ENCODE measurements at regions not wholly inside any gene's neighbourhood (a gene's known extent, or its start where the extent isn't known, plus 50 kb on each side); places are given as distances from the start of the nearest gene placed in this dataset.
"Not testable (repeated sequence)": the region's sequence is repeated elsewhere in the genome, so short reads cannot be mapped to it uniquely, and the experiment has no call there.

DNA sequence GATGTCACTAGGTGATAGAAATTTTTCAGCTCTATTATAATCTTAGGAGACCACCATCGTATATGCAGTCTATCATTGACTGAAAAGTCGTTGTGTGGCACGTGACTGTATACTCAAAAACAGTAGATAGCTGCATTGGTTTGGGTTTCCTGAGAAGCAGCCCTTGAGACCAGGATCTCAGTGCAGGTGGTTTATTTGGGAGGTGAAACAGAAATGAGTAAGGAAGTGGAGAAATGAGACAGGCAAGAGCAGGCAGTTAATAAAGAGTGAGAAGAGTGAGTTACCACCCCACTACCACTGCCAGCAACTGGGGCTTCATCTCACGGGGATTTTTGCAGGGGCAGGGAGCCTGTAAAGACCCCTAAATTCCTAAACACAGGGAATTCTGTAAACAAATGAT, 221.0 kb downstream of the SHQ1 start:
- no peak for DNase-seq

- no peak for DNase-seq
Measured at GRCh38 chr3:72625602-72626337, 222.5 kb downstream of the SHQ1 start.

DNA sequence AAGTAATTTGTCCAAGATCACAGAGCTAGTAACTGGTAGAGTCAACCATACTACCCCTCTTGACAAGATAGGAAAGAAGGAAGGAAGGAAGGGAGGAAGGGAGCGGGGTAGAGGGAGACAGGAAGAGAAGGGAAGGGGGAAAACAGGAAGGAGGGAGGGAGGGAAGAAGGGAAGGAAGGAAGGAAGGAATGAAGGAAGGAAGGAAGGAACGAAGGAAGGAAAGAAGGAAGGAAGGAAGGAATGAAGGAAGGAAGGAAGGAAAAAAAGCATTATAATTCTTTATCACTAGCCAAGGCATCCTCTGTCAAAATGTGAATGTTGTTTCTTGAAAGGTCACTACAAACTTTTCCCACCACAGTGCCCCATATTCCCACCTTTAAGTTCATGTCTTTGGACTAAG, 223.6 kb downstream of the SHQ1 start:
- DNase-seq = no peak

- no peak for DNase-seq
Measured at GRCh38 chr3:72618739-72619138, 229.5 kb downstream of the SHQ1 start.

GRCh38 chr3:72617424-72618024, 230.7 kb downstream of the SHQ1 start:
- no peak for DNase-seq

- no peak for DNase-seq
Measured at GRCh38 chr3:72615776-72616175, 232.5 kb downstream of the SHQ1 start.

DNA sequence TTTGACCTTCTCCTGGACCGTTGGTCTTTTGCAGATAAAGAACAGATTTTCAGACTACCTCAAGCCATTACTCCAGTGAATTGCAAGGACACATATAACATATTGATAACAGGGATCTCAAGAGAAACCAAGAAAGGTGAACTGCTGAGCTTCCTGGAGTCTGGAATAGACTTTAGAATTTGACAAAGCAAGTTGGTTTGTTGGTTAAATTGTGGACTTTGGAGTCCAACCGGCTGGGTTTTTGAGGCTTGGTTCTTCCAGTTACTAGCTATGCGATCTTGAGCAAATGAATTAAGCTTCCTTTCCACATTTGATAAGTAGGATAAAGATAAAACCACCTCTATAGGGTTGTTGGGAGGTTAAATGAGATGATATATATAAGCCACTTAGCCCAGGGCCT, 233.1 kb downstream of the SHQ1 start:
- no peak for DNase-seq

DNA sequence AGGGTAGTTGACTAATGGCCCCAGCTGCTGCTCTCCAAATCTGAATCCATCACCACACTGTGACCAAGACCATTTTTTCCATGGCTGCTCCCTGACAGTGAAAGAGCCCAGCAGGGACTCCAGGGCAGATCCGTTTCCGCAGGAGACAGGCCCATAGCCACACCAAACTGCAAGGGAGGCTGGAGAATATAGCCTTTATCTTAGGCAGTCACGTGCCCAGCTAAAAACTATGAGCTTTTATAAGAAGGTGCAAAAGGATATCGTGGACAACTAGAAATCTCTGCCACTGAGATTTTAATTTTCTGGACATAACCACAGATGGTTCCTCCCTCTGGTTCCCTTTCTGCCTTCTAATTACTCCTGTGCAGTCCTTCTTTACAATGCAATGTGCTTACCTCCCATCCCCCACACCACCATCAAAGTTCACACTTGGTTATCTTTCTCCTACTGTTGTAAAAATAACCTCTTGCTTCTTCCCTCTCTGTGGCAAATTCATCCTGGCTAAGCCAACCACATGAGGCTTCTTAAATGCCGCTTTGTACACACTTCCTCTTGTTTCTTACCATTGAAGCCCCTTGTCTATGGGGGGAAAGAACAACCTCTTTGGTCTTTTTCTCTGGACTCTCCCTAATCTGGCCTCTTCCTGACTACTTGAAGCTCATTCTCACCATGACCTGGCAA, 233.7 kb downstream of the SHQ1 start:
- DNase-seq = no peak

- DNase-seq = no peak
Measured at GRCh38 chr3:72613871-72614270, 234.4 kb downstream of the SHQ1 start.

DNA sequence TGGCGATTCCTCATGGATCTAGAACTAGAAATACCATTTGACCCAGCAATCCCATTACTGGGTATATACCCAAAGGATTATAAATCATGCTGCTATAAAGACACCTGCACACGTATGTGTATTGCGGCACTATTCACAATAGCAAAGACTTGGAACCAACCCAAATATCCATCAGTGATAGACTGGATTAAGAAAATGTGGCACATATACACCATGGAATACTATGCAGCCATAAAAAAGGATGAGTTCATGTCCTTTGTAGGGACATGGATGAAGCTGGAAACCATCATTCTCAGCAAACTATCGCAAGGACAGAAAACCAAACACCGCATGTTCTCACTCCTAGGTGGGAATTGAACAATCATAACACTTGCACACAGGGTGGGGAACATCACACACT, 239.1 kb downstream of the SHQ1 start:
- not testable (repeated sequence) for DNase-seq

DNA sequence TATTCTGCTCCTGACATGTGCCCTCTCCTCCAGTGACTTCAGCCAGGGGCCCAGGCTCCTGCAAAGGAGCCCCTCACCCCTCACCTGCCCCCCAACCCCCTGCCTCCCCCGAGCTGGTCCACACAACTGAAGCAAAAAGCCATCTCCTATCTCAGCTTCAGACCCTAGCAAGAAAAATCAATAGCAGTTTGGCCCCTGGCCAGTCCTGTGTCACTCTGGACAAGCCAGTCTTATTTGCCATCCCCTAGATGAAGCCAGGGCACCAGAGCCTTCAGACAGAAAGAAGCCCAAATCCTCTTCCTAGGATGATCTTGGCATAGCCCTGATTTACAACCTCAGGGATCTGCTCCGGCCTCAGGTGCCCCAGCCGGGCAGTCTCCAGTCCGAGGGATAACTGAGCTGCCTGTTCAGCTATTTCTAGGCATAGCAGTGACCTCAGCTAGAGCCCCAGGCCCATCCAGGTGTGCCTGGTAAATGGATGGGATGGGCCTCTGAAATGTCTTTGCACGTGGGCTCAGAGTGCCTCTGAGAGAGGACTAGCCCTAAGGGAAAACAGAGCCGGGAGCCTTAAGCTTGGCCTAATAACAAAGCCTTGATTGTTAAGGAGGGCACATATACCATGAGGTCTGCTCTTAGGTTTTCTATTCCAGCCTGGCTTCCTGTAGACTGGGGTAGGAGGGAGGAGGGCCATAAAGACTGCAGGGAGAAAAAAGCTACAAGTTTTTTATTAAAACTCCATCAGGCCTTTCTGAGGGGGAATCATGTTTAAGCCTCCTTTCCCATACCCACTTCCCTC, 242.0 kb downstream of the SHQ1 start:
- peak; percentile 75 for DNase-seq

DNA sequence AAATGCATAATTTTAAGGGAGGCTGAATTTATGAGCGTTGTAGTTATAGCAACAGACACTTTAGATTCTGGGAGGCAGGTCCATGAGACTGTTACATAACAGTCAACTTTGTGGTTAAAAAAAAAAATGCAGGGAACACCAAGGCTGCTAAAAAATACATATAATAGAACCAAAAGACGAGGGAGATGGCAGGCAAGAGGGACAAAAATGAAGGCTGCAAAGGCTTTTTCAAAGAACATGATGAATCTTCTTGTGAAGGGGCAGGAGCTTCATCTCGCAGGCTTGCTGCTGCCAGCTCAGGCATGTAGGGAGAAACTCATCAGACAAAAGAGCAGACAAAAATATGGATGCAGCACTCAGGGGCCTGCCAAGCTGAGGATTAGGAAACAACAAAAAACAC, 243.9 kb downstream of the SHQ1 start:
- DNase-seq = no peak

- DNase-seq = no peak
Measured at GRCh38 chr3:72601983-72602750, 246.1 kb downstream of the SHQ1 start.

- no peak for DNase-seq
Measured at GRCh38 chr3:72601060-72601459, 247.2 kb downstream of the SHQ1 start.

GRCh38 chr3:72597756-72598195, 250.5 kb downstream of the SHQ1 start:
- peak; percentile 42 for DNase-seq

- no peak for DNase-seq
Measured at GRCh38 chr3:72597043-72597442, 251.2 kb downstream of the SHQ1 start.

DNA sequence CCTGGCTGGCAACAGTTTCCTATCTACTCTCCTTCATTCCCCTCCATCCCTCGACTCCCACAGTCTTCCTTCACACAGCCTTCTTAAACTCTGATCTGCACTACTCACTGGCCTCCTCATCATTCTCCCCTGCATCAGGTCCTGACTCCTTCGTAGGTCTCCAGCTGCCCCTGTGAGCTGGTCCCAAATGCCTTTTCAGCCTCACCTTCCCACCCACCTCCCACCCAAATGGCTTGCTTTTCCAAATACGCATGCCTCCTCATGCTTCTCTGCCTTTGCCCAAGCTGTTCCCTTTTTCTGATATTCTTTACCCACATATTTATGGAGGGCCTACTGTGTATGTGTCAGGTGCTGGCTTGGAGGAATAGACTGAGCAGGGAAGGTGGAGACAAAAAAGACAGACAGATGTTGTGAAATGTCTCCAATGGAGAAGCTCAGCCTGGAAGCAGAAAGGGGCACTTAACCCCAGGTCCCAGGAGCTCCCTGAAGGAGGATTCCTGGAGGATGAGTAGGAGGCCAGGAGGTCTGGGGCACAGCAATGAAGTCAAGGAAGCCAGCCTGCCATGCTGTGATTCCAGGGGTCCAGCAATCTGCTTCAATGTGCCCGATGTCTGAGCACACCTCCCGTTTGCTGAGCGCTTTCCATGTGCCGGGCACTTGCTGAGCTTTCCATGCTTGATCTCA, 252.2 kb downstream of the SHQ1 start:
- DNase-seq = no peak

DNA sequence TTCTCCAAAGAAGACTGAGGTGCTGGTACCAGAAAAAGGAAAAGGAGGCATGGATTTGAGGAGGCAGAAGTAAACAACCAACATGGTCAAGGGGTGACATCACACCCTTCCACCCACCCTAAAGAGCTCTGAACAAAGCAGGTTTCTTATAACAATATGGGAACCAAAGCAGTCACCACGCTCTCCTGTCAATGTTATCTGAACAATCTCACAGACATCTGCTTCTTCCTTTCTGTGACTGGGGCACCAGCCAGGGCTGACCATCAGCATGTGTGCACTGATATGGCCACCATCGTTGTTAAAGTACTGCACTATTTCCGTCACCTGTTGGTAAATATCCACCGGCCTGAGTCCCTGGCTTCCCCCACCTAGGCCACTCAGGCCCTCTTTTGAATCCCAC, 252.9 kb downstream of the SHQ1 start:
- DNase-seq = no peak

DNA sequence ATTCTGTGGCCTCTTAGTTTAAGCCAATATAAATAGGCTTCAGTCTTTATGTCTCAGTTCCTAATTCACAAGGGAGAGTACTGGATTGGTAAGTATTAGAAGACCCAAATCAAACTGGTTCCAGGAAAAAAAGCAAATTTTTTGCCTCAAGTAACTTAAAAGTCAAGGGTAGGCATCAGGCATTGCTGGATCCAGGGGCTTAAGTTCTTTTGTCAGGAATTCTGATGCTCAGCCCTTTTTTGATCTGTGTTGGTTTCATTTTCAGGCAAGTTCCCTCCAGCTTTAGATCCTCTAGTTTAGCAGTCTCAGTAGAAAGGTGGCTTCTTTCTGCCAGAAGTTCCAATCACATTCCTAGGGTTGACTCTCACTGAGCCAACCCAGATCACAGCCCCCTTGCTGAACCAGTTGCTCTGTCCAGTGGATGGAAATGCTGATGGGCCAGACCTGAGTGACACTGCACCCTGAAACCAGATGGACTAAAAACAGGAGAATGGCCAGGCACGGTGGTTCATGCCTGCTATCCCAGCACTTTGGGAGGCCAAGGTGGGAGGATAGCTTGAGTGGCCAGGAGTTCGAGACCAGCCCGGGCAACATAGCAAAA, 253.5 kb downstream of the SHQ1 start:
- DNase-seq = no peak

DNA sequence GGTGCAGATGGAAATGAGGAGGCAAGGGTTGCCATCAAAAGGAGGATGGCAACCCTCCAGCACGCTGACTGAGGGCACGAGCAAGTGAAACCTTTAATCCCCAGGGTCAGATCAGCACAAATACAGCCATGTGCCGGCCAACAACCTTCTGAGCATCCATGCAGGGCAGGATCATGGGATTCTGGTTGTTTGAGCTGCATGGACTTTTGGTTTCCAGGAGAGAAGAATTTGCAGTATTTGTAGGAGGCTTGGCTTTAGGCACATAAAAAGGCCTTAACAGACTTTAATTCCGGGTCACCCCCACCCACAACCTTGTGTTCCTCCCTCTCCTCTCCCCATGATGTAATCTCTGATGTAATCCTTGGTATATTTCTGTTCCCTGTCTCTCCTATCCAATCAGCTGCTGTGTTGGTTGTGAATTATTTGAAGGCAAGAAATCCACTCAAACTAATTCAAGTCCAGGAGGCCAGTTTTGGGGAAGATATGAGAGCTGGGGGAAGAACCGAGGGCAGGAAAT, 254.3 kb downstream of the SHQ1 start:
- DNase-seq = peak; percentile 6

Data from NCI-H1092 treated with DMSO at 0.1 percent for 48 hours (cell line).